GM10266 (cell line): ENCODE measurements at regions not wholly inside any gene's neighbourhood (a gene's known extent, or its start where the extent isn't known, plus 50 kb on each side); places are given as distances from the start of the nearest gene placed in this dataset.

Source experiments
- DNase-seq: peaks from one replicate; pipeline ENCODE4 v3.0.0; 2012; ENCODE audit errors: extremely low spot score
- CTCF ChIP-seq: IDR thresholded peaks from 2 replicates; pipeline ENCODE4 v1.5.1; 2012; ENCODE audit warnings: mild to moderate bottlenecking, low read depth; ENCODE audit not compliant: control insufficient read depth, insufficient read depth; ENCODE audit errors: missing control alignments

- no peak for TF ChIP-seq CTCF
- DNase-seq, result no peak
These were observed 1066.7 kb downstream of the GRM8 start for GRCh38 chr7:126185959-126186580.

- no peak for TF ChIP-seq CTCF
These were observed 1072.8 kb downstream of the GRM8 start for GRCh38 chr7:126179916-126180315.

GRCh38 chr7:126178865-126179264 lies 1073.9 kb downstream of the GRM8 start:
- TF ChIP-seq CTCF, result no peak
- DNase-seq, result no peak

More at GRCh38 chr7:126179916-126180315, 1072.8 kb downstream of the GRM8 start:
- DNase-seq, result no peak

- no peak for DNase-seq
- TF ChIP-seq CTCF, result no peak
These were observed 1075.0 kb downstream of the GRM8 start for GRCh38 chr7:126177782-126178181.

- DNase-seq, result no peak
- TF ChIP-seq CTCF, result no peak
These were observed 1086.1 kb downstream of the GRM8 start for GRCh38 chr7:126166645-126167044.

GRCh38 chr7:126163647-126164046 lies 1089.1 kb downstream of the GRM8 start:
- TF ChIP-seq CTCF, result no peak
- DNase-seq, result no peak

- TF ChIP-seq CTCF, result no peak
- no peak for DNase-seq
These were observed 1095.3 kb downstream of the GRM8 start for GRCh38 chr7:126157391-126157790.
